ENCODE measurements at regions not wholly inside any gene's neighbourhood (a gene's known extent, or its start where the extent isn't known, plus 50 kb on each side); places are given as distances from the start of the nearest gene placed in this dataset.

- no peak for DNase-seq
Observed at GRCh38 chr12:114780746-114781399, 96.9 kb upstream of the TBX3 start.

DNA sequence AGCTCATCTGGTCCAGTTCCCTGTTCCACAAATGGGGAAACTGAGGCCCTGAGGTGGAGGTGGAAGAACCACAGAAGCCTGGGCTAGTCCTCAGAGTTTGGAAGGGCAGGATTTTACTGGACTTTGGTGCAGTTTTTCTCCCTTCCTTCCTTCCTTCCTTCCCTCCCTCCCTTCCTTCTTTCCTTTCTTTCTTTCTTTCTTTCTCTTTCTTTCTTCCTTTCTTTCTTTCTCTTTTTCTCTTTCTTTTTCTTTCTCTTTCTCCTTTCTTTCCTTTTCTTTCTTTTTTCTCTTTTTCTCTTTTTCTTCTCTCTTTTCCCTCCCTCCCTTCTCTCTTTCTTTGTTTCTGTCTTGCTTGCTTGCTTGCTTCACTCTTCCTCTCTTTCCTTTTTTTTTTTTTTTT lies 95.7 kb upstream of the TBX3 start:
- DNase-seq: no peak

GRCh38 chr12:114779186-114779585 lies 95.2 kb upstream of the TBX3 start:
- DNase-seq: no peak

DNA sequence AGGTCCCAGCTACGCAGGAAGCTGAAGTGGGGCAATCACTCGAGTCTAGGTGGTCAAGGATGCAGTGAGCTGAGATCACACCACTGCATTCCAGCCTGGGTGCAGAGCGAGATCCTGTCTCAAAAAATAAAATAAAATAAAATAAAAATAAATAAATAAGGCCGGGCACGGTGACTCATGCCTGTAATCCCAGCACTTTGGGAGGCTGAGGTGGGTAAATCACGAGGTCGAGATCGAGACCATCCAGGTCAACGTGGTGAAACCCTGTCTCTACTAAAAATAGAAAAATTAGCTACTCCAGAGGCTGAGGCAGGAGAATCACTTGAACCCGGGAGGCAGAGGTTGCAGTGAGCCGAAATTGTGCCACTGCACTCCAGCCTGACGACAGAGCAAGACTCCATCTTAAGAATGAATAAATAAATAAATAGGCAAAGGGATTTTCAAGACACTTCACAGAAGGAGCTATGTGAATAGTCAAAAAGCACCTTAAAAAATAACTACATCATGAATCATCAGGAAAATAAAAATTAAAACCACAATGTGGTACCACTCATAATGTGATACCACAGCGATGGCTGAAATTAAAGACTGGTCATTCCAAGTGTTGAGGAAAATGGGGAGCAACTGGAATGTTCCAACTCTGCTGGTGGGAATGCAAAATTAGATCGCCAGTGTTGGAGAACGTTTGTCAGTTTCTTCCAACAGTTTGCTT lies 92.9 kb upstream of the TBX3 start:
- DNase-seq: no peak

DNA sequence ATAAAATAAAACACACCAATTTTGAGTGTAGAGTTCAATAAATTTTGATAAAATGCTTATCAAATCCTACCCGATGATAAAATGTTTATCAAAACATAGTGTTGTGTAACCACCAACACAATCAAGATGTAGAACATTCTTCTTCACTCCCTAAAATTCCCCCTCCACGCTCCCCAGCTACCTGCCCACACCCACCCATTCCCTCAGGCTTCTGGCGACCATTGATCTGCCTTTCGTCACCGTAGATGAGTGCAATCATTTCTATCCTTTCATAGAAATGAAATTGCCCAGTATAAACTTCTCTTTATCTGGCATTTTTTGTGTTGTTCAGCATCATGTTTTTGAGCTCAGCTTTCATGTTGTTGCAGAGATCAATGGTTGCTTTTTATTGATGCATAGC lies 90.7 kb upstream of the TBX3 start:
- no peak for DNase-seq

- no peak for DNase-seq
Observed at GRCh38 chr12:114774197-114774596, 90.2 kb upstream of the TBX3 start.

- DNase-seq: no peak
Observed at GRCh38 chr12:114770323-114770722, 86.3 kb upstream of the TBX3 start.

GRCh38 chr12:114769634-114770033 lies 85.7 kb upstream of the TBX3 start:
- DNase-seq: no peak

GRCh38 chr12:114767906-114768722 lies 84.1 kb upstream of the TBX3 start:
- DNase-seq: no peak

GRCh38 chr12:114767084-114767760 lies 83.2 kb upstream of the TBX3 start:
- no peak for DNase-seq

DNA sequence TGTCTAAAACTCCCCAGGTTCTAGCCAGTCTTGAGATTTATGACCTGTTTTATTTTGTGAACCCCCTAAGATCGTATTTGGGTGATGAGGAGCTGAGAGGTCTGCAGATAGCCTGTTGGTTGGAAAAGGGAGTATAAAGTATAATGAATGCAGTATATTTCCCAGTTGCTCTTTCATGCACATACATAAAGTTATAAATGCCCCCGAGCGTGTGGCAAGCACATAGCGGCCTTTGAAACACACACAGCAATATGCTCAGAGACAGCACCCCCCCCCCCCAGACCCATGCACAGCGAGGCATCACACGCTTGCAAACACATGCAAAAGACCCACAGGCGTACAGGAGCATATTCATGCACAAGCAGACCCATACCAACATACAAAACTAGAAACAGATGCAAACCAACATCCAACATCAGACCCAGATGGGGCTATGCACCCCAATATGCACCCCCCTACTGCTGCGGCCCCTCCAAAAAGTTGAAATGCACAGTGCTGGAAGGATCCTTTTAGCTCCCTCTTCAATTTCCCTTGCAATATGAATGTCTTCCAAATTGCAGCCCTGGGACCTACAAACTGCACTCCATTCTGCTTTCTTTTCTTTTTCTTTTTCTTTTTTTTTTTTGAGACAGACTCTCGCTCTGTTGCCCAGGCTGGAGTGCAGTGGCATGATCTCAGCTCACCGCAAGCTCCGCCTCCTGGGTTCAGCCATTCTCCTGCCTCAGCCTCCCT lies 82.2 kb upstream of the TBX3 start:
- no peak for DNase-seq

- no peak for DNase-seq
Observed at GRCh38 chr12:114764510-114764909, 80.5 kb upstream of the TBX3 start.

- no peak for DNase-seq
Observed at GRCh38 chr12:114762490-114763110, 78.6 kb upstream of the TBX3 start.

GRCh38 chr12:114760151-114760877 lies 76.3 kb upstream of the TBX3 start:
- no peak for DNase-seq

- no peak for DNase-seq
Observed at GRCh38 chr12:114759635-114760034, 75.7 kb upstream of the TBX3 start.

DNA sequence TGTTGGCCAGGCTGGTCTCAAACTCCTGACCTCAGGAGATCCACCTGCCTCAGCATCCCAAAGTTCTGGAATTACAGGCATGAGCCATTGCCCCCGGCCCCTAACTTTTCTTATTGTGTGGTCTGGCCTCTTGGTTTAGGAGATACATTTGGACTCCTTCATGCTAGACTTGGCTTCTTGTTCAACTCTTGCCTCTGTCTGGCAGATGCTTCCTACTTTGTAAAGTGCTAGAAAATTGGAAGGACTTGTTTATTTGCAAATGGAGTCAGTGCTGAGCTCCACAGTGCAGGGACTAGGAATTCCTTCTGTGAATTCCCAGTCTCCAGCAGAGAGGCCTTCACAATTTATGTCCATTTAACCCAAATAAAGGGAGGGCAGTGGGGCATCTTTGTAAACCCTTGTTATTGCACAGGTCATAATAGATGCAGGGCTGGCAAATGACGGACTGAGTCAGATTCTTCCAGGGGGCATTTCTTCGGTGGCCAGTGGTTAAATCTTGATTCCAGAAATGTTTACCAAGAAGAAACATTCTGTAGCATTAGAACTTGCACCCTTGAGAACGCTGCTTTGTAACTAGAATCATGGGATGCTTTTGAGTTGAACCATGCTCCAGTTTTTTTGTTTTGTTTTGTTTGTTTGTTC lies 73.8 kb upstream of the TBX3 start:
- no peak for DNase-seq

DNA sequence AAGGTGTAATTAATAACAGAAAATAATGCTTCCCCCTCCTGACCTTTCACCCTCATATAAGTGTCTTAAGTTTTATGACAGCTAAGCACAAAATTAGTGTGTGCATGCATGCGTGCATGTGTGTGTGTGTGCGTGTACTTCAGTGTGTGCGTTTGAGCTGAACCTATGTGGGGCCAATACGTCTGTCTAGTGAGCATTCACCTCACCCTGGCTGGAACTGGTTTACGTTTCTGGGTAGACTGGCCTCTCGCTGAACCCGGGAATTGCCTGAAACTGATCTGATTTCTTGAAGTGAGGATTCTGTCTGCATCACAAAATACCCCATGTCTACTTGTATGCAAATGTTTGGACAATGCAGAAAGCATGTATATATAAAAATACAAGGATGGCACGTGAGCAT lies 68.2 kb upstream of the TBX3 start:
- no peak for DNase-seq

DNA sequence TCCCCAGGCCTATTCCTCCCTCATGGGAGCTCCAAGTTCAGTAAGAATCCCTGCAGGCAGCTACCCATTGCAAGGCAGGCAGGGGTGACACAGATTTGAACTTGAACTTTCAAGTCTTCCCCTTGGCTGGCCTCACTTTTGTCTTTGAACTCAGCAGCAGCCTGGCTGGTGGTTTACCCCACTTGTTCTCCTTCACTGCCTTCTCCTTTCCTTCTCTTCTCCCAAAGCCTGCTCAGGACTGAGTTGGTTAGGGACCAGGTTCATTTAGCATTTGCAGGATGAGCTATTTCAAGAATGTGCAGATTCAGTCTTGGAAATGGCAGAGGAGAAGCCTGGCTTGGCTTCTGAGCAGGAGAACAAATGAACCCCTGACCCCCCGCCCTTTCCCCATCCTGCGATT lies 67.7 kb upstream of the TBX3 start:
- no peak for DNase-seq

DNA sequence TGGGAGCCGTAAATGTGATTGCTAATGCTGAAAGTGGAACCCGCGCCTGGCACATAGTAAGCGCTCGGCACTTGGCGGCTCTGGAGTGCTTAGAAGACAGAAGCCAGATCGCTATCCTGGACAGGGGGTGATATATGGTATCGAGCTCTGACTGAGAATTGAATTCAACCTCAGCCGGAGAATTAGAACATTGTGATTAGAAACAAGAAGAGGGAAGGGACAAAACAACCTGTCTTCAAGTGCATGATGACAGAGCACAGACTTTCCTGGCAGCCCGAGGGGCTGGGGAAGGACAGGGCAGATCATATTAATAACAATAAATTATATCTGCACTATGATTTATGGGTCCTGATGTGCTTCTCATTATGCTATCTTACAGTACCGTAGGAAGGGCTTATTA lies 66.9 kb upstream of the TBX3 start:
- DNase-seq: no peak

GRCh38 chr12:114749065-114749464 lies 65.1 kb upstream of the TBX3 start:
- DNase-seq: no peak

All from hippocampal formation (tissue), 2 donors.